Panc1 (cell line): ENCODE measurements at regions not wholly inside any gene's neighbourhood (a gene's known extent, or its start where the extent isn't known, plus 50 kb on each side); places are given as distances from the start of the nearest gene placed in this dataset.

Experiments used
- ATAC-seq: fragments of 200-7000 bp; cut with Tn5 transposase; 2 replicates; pipeline ENCODE4 v1.9.1; 2020; ENCODE audit warnings: mild to moderate bottlenecking, moderate library complexity
- BruUV-seq: library from RNA; stranded (reverse); fragments of 400-500 nt; replicated peaks from 2 replicates; lab custom pipeline; 2021; lab: Mats Ljungman, UMichigan
- CTCF ChIA-PET: fragments of 300-600 bp; sonication (Branson Sonifier 250); formaldehyde crosslinking; loops from one replicate; lab custom pipeline; 2022; ENCODE audit warnings: antibody characterized with exemption; lab: Charles Lee
- POLR2A ChIA-PET: fragments of 300-600 bp; sonication (Branson Sonifier 250); formaldehyde crosslinking; loops from one replicate; lab custom pipeline; 2022; ENCODE audit warnings: antibody characterized with exemption; lab: Charles Lee
- DNase-seq: peaks from one replicate; pipeline ENCODE4 v3.0.0-alpha.2; 2010; ENCODE audit warnings: low read depth, low spot score
- H3K27ac ChIP-seq: 2 replicates; pipeline ENCODE4 v1.5.1; 2011; ENCODE audit warnings: mild to moderate bottlenecking, low read length, inconsistent platforms
- H3K27me3 ChIP-seq: fragments of 200-500 bp; sonication (Bioruptor generic); 2 replicates; pipeline ENCODE4 v1.6.0; 2014; ENCODE audit warnings: low read length, inconsistent platforms; ENCODE audit not compliant: control insufficient read depth, insufficient read depth
- H3K36me3 ChIP-seq: fragments of 200-500 bp; sonication (Bioruptor generic); 2 replicates; pipeline ENCODE4 v1.5.1; 2014; ENCODE audit warnings: inconsistent platforms, mild to moderate bottlenecking, low read length, moderate library complexity; ENCODE audit not compliant: control insufficient read depth, insufficient read depth
- H3K4me1 ChIP-seq: 2 replicates; pipeline ENCODE4 v1.5.1; 2011; ENCODE audit warnings: inconsistent platforms, mild to moderate bottlenecking, low read length, moderate library complexity; ENCODE audit not compliant: control insufficient read depth, insufficient read depth
- H3K4me3 ChIP-seq, 2 experiments: 2 replicates each; pipeline ENCODE4 v1.5.1; 2011 to 2012; ENCODE audit warnings: low read depth in 2 of 2, low read length in 2 of 2, mild to moderate bottlenecking in 2 of 2, inconsistent platforms in 1 of 2, moderate library complexity in 1 of 2
- H3K9me3 ChIP-seq: fragments of 200-500 bp; sonication (Bioruptor generic); 2 replicates; pipeline ENCODE4 v1.5.1; 2014; ENCODE audit warnings: low read depth, mild to moderate bottlenecking, inconsistent platforms, low read length, moderate library complexity; ENCODE audit not compliant: control insufficient read depth, insufficient read depth
- POLR2AphosphoS5 ChIP-seq: IDR thresholded peaks from 2 replicates; pipeline ENCODE4 v1.6.1; 2012; ENCODE audit warnings: mild to moderate bottlenecking, low read depth, low read length, moderate library complexity
- REST ChIP-seq, 2 experiments: IDR thresholded peaks; 2 replicates each; pipeline ENCODE4 v1.6.1; 2011 to 2012; ENCODE audit warnings: low read depth in 2 of 2, control low read depth in 1 of 2, low read length in 1 of 2, mild to moderate bottlenecking in 1 of 2, moderate library complexity in 1 of 2; ENCODE audit not compliant: insufficient read depth in 1 of 2
- SIN3A ChIP-seq: IDR thresholded peaks from 2 replicates; pipeline ENCODE4 v1.6.1; 2012; ENCODE audit warnings: low read depth, mild to moderate bottlenecking, low read length, moderate library complexity, borderline replicate concordance; ENCODE audit not compliant: insufficient read depth
- TCF7L2 ChIP-seq: IDR thresholded peaks from 2 replicates; pipeline ENCODE4 v1.6.1; 2011; ENCODE audit warnings: mild to moderate bottlenecking, low read depth, low read length, inconsistent platforms
- in situ Hi-C: cut with HindIII; loops from 2 replicates; pipeline ENCODE4 v1.10.0; 2016; ENCODE audit warnings: low sequenced_read_pairs, low pct_unique_long_range_greater_than_20kb
- intact Hi-C: fragments of 100-400 bp; cut with micrococcal nuclease; formaldehyde crosslinking; loops from one replicate; pipeline ENCODE4 v1.10.0; 2022; ENCODE audit not compliant: unreplicated experiment
- TF ChIP-seq, protein P1 (sequence below): fragments of 450-650 bp; IDR thresholded peaks from 2 replicates; pipeline ENCODE4 v1.5.1; 2017; ENCODE audit warnings: mild to moderate bottlenecking

- TF ChIP-seq SIN3A (no peak), REST (IDR thresholded peaks at IDR 0.05; ENCODE audit: insufficient read depth in 1 of 2, low read depth in 2 of 2, low read length in 1 of 2) (no peak), POLR2AphosphoS5 (no peak), TCF7L2 (no peak)
- TF ChIP-seq, protein P1, sequence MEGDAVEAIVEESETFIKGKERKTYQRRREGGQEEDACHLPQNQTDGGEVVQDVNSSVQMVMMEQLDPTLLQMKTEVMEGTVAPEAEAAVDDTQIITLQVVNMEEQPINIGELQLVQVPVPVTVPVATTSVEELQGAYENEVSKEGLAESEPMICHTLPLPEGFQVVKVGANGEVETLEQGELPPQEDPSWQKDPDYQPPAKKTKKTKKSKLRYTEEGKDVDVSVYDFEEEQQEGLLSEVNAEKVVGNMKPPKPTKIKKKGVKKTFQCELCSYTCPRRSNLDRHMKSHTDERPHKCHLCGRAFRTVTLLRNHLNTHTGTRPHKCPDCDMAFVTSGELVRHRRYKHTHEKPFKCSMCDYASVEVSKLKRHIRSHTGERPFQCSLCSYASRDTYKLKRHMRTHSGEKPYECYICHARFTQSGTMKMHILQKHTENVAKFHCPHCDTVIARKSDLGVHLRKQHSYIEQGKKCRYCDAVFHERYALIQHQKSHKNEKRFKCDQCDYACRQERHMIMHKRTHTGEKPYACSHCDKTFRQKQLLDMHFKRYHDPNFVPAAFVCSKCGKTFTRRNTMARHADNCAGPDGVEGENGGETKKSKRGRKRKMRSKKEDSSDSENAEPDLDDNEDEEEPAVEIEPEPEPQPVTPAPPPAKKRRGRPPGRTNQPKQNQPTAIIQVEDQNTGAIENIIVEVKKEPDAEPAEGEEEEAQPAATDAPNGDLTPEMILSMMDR: no peak
- intact Hi-C loops: no loop called here
- BruUV-seq: no TSS peak
Measured at GRCh38 chr5:28017178-28017577, 978.8 kb upstream of the CDH9 start.

GRCh38 chr5:28014779-28015178 is 976.4 kb upstream of the CDH9 start:
- no peaks in the 10 kb centered on the region for H3K9me3 ChIP-seq
- H3K27ac ChIP-seq: no peak overlapping the region
- in situ Hi-C loops (no loop called here), intact Hi-C loops (no loop called here)
- H3K4me1 ChIP-seq: no peaks in the 10 kb centered on the region
- H3K36me3 ChIP-seq: no peaks in the 10 kb centered on the region
- no peak for ATAC-seq
- no peak overlapping the region for H3K4me3 ChIP-seq
- BruUV-seq: no TSS peak
- CTCF ChIA-PET: no interaction called here
- DNase-seq: no peak
- POLR2A ChIA-PET: no interaction called here
- TF ChIP-seq POLR2AphosphoS5 (no peak), SIN3A (no peak)
- TF ChIP-seq, protein P1: peak; percentile 73
- no peaks in the 10 kb centered on the region for H3K27me3 ChIP-seq

More at GRCh38 chr5:28017178-28017577, 978.8 kb upstream of the CDH9 start:
- Histone ChIP-seq H3K36me3 (no peaks in the 10 kb centered on the region), H3K27ac (no peak overlapping the region), H3K9me3 (no peaks in the 10 kb centered on the region), H3K4me3 (no peak overlapping the region), H3K4me1 (no peaks in the 10 kb centered on the region), H3K27me3 (no peaks in the 10 kb centered on the region)
- no peak for DNase-seq
- ChIA-PET CTCF (no interaction called here), POLR2A (no interaction called here)
- ATAC-seq: no peak
- in situ Hi-C loops: no loop called here
